ENCODE measurements at regions not wholly inside any gene's neighbourhood (a gene's known extent, or its start where the extent isn't known, plus 50 kb on each side); places are given as distances from the start of the nearest gene placed in this dataset.

GRCh38 chr18:45381282-45381681 is 234.0 kb upstream of the SLC14A2 start:
- no peak for DNase-seq

DNA sequence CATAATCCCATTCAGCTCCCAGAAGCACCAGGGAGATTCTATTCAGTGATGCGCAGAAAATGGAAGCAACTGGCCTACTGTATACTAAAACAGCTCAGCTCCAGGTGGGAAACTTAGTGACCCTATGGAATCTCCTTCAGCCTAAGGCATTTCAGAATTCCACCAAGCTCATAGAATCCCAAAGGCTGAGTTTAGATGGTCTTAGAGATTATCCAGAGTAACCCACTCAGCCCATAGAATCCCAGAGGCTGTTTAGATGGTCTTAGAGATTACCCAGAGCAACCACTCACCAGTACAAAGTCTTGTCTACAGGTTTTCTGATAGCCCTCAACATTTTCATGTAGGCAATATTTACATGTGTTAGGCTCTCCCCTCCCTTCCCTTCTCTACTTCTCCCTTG is 232.0 kb upstream of the SLC14A2 start:
- no peak for DNase-seq

DNA sequence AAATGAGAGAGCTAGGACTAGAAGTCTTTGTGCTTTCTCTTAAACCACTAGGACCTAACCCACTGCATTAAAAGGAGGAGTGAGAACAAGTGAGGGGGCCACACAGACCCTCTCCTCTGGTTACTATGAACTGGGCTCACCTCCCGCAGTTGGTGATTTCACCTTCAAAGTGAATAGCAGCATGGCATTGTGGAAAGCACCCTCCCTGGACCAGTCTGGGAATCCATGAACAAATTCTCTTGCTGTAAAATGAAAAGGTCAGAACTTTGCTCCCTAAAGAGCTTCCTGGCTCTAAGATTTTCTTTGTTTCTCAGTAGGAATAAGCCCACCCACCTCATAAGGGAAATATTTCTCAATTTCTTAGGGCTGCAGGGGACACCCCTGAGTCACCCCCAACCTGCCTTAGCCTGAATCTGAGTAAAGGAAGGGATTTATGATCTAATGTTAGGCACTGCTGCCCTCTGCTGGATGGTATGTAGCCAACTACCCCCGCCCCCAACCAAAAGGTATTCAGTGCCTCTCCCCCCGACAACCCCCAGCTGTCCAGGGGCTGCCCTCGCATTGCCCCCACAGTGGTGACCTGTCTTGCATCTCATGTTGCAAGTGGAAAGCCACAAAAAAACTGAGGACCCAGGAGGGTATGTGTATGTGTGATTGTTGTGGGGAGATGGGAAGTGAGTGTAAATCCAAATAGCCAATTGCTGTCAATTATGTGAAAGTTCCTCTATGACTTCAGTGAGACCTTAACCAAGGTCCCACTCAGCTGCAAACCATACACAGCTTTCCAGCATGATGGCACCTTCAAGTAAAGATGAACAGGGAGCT is 230.9 kb upstream of the SLC14A2 start:
- no peak for DNase-seq

DNA sequence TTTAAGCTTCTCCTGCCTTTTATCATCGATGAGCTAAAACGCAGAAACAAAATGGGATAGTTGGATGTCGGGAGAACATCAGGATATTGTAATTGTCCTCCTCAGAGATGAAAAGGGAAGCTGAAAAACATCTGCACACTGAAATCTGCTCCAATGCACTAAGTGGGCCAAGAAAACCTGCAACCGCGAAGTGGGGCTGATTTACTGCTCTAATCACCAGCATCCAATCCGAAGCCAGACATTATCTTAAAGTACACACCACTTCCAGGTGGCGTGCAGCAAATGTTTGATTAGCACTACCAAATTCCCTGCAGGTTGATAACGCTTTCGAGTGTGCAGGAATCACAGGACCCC is 230.3 kb upstream of the SLC14A2 start:
- no peak for DNase-seq

DNA sequence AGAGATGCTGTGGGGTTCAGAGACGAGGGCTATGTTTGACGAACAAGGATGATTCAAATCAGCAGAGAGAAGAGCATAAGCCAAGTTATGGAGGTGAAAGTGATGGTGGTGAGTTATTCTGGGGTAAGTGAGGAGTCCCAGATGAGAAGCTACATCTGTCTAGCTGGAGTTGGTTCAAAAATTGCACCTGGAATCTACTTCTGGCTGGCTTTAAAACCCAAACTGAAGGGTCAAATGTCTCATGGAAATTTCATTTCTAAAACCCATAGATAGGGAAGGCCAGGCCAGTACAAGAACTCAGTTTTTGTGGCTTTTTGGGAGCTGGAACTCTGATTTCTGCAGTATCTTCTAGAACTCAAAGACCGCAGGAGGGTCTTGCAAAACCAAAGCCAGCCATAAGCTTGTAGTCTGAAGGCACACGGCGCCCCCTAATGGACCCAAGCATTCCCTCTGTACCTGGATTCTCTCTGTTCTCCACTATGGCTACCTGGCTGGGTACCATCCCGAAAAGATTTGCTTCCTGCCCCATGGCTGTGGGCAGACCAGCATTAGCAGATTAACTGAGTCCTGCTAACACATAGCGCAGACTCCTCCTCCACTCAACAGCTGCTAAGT is 229.1 kb upstream of the SLC14A2 start:
- DNase-seq, result no peak

DNA sequence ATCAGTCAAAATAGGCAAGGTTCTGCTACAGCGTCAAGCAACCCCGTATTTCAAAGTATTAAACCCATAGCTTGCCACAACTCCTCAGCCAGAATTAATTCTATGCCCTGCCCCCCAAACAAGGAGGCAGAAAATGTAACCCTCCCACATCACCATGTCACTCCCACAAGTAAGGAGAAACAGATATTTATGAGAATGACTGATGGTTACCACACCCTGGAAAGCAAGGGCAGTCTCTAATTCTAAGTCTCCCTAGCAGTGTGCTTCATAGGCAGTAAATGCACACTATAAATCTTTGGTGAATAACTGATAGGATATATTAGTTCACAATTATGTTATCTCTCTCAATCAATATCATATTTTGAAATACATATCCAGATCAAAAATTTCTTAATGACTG is 228.0 kb upstream of the SLC14A2 start:
- no peak for DNase-seq

DNA sequence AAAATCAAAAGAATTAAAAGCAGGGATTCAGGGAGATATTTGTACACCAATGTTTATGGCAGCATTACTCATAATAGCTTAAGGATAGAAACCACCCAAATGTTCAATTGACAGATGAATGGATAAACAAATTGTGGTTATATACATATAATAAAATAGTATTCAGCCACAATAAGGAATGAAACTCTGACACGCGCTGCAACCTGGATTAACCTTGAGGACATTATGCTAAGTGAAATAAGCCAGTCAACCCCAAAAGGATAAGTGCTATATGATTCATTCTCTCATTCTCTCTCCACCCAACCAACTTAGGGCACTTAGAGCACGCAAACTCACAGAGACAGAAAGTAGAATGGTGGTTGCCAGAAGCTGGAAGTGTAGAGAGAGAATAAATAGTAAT is 216.8 kb upstream of the SLC14A2 start:
- no peak for DNase-seq

DNA sequence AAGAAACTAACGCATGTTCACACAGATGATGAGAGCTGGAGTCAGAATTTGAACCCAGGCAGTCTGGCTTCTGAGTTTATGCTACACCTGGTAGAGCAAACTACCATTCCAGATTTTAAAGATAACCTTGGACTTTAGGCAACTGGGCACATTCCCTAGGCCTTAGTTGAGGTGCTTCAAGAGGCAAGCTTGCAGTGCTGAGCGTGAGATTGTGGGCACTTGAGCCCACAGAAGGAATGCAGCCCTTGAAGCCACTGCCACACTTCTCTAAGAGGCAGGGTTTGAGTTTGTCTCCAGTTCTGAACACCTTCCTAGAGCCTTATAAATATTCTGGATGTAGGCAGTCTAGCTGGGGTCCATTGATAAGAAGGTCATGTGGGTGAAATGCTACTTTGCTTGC is 216.1 kb upstream of the SLC14A2 start:
- DNase-seq, result no peak

DNA sequence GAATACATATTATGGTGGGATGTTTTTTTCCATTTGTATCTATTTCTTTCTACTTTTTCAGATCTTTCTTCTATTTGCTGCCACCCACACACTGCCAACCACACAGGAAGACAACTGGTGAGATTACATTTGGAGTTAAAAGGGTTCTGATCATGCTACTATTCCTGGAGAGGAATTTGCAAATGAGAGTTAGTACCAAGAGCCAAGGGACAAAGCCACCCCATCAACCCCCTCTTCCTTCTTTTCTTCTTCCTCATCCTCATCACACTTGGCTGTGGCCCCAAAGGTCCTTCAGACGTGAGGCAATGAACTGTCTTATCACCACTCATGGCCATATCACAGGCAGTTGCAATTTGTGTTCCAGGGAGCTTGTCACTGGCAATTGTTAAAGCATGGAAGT is 215.6 kb upstream of the SLC14A2 start:
- no peak for DNase-seq

GRCh38 chr18:45402485-45403056 is 212.7 kb upstream of the SLC14A2 start:
- DNase-seq, result no peak

GRCh38 chr18:45403341-45404049 is 211.8 kb upstream of the SLC14A2 start:
- DNase-seq, result no peak

DNA sequence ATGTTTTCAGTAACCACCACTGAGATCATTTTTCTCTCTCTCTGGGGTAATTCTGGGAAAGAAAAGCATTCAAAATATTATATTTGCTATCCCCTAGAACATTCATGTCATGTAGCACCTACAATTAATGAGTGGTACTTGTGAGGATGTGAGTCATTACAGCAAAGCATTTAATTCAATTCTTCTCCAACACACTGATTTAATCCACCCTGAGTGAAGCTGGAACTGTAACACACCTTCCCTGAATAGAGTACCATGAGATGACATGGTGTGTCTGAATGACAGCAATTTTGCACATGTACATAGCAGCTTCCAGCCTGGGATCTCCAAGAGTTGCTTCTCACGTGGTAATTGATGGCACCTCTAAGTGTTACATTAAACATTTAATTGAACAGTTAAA is 207.1 kb upstream of the SLC14A2 start:
- DNase-seq, result no peak

DNA sequence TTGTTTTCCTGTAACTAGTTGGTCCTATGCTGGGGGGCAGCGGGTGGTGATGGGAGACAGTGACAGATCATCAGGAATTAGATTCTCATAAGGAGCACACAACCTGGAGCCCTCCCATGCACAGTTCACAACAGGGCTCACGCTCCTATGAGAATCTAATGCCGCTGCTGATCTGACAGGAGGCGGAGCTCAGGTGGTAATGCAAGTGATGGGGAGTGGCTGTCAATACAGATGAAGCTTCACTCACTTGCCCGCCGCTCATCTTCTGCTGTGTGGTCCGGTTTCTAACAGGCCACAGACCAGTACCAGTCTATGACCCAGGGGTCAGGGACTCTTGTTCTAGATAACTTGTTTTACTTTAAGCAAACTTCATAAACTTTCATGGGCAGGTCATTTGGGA is 205.3 kb upstream of the SLC14A2 start:
- no peak for DNase-seq

GRCh38 chr18:45412577-45412976 is 202.7 kb upstream of the SLC14A2 start:
- no peak for DNase-seq

- no peak for DNase-seq
These were observed 202.0 kb upstream of the SLC14A2 start for GRCh38 chr18:45413180-45413836.

GRCh38 chr18:45415614-45416013 is 199.7 kb upstream of the SLC14A2 start:
- no peak for DNase-seq

- peak; percentile 9 for DNase-seq
These were observed 199.1 kb upstream of the SLC14A2 start for GRCh38 chr18:45416168-45416567.

DNA sequence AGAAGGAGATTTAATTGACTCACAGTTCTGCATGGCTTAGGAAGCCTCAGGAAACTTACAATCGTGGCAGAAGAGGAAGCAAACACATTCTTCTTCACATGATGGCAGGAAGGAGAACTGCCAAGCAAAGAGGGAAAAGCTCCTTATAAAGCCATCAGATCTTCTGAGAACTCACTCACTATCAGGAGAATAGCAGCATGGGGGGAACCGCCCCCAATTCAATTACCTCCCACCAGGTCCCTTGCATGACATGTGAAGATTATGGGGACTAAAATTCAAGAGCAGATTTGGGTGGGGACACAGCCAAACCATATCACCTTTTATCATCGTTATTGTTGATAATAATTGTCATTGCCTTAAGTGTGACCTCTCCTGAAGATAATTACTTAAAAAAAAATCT is 197.9 kb upstream of the SLC14A2 start:
- no peak for DNase-seq

- DNase-seq, result no peak
These were observed 191.6 kb upstream of the SLC14A2 start for GRCh38 chr18:45423659-45424058.

DNA sequence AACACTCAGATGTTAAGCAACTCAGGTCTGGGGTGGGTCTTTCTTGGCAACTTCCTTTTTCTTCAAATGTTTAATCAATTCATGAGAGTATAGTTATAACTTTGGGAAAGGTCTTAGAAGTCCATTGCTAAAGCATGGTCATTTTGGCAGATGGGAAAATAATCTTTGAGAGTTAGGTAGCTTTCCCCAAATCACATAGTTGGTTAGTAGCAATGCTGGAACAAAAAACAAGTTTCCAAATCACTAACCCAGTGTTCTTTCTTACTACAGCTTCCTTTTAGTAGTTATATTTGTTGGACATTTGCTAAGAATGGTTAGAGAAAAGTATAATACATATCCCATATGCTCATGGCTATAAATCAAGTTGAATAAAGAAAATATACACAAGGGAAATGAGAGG is 185.2 kb upstream of the SLC14A2 start:
- DNase-seq, result no peak

DNA sequence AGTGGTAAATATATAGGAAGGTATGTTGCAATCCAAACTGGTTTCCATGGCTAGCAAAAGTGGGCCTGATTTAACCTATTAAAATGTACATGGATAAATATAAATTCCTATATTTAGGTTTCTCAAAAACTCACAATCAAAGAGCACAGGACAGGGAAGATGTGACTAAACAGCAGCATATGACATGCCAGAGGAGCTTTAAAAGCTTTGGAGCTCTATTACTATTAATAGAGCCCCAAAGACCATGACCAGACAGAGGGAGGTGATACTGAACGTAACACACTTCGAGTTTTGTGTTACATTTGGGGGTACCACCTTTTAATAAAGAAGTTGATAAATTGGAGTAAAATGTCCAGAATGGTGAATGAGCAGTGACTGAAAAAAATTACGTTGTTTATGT is 179.5 kb upstream of the SLC14A2 start:
- no peak for DNase-seq

DNA sequence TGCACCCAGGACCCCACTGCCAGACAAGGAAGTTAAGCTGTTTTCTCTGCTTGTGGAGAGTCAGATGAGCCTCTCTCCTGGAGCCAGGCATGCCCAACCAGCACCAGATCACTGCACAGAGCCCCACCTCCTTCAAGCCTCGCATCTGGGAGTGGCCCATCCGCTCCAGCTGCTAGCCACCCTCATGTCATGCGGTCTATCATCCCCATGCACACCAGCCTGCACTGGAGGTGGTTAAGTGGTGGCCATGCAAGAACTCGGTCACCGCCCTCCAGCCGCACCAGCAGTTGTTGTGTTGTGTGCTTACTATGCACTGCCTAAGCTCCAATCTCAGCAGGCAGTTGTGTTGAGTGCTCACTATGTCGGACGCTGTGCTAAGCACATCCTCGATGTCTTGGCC is 177.9 kb upstream of the SLC14A2 start:
- DNase-seq, result no peak

All from occipital lobe (tissue), 1 donor.